RWPE1 (cell line): ENCODE measurements at regions not wholly inside any gene's neighbourhood (a gene's known extent, or its start where the extent isn't known, plus 50 kb on each side); places are given as distances from the start of the nearest gene placed in this dataset.

Source experiments
- CTCF ChIA-PET: fragments of 350-600 bp; sonication (Branson Sonifier 250); formaldehyde crosslinking; extraction: SDS; loops from one replicate; lab custom pipeline; 2021; lab: Yijun Ruan, JAX
- POLR2A ChIA-PET: fragments of 400-600 bp; formaldehyde crosslinking; extraction: SDS; loops from one replicate; lab custom pipeline; 2020; ENCODE audit warnings: antibody characterized with exemption; ENCODE audit not compliant: low non-redundant PET; lab: Yijun Ruan, JAX
- DNase-seq: peaks from one replicate; pipeline ENCODE4 v3.0.0; 2012; ENCODE audit warnings: low spot score
- H3K27ac ChIP-seq: fragments of 450-650 bp; 2 replicates; pipeline ENCODE4 v1.5.1; 2017
- CTCF ChIP-seq: fragments of 450-650 bp; conservative IDR thresholded peaks from 2 replicates; pipeline ENCODE4 v1.5.1; 2017; ENCODE audit warnings: low read depth, mild to moderate bottlenecking

GRCh38 chr17:15157051-15157450 lies 108.1 kb downstream of the PMP22 start:
- no peak for DNase-seq
- H3K27ac ChIP-seq = no peak overlapping the region
- ChIA-PET CTCF (interaction anchor here (0.6 kb wide), 1 partner anchor 192 kb away, joined by 3 read pairs; no protein-coding TSS in a partner anchor), POLR2A (no interaction called here)
- TF ChIP-seq CTCF = no peak

GRCh38 chr17:15154618-15155017 lies 110.5 kb downstream of the PMP22 start:
- POLR2A ChIA-PET = no interaction called here
- TF ChIP-seq CTCF = no peak
- H3K27ac ChIP-seq = no peak overlapping the region
- CTCF ChIA-PET = no interaction called here
- DNase-seq = no peak

GRCh38 chr17:15145621-15146020 lies 119.5 kb downstream of the PMP22 start:
- TF ChIP-seq CTCF = no peak
- ChIA-PET POLR2A (no interaction called here), CTCF (no interaction called here)
- no peak for DNase-seq
- H3K27ac ChIP-seq = no peak overlapping the region

- no peak for TF ChIP-seq CTCF
- DNase-seq = no peak
- CTCF ChIA-PET = no interaction called here
- no peak overlapping the region for H3K27ac ChIP-seq
- POLR2A ChIA-PET = no interaction called here
Measured at GRCh38 chr17:15143524-15143923, 121.6 kb downstream of the PMP22 start.

GRCh38 chr17:15134363-15134762 lies 130.8 kb downstream of the PMP22 start:
- no peak for TF ChIP-seq CTCF
- ChIA-PET CTCF (interaction anchor here (0.6 kb wide), 1 partner anchor 729 kb away, joined by 3 read pairs; no protein-coding TSS in a partner anchor), POLR2A (no interaction called here)
- no peak for DNase-seq
- H3K27ac ChIP-seq = no peak overlapping the region

- H3K27ac ChIP-seq = no peak overlapping the region
- no peak for DNase-seq
- CTCF ChIA-PET = interaction anchor here (0.6 kb wide), 1 partner anchor 729 kb away, joined by 3 read pairs; no protein-coding TSS in a partner anchor
- no peak for TF ChIP-seq CTCF
- POLR2A ChIA-PET = no interaction called here
Measured at GRCh38 chr17:15133826-15134225, 131.3 kb downstream of the PMP22 start.
